ENCODE measurements at regions not wholly inside any gene's neighbourhood (a gene's known extent, or its start where the extent isn't known, plus 50 kb on each side); places are given as distances from the start of the nearest gene placed in this dataset.
A peak's percentile ranks its signal among the peaks of the same experiment; 100 is the strongest.

GRCh38 chr5:6266671-6267197, 111.6 kb downstream of the MED10 start:
- no peak for TF ChIP-seq CTCF (IDR thresholded peaks at IDR 0.05)
- DNase-seq (no peak), ATAC-seq (no peak)
- H3K27me3 Mint-ChIP-seq = peaks cover 3% of the 10 kb centered on the region
- H3K4me3 Mint-ChIP-seq = no peak overlapping the region
- H3K9me3 Mint-ChIP-seq = no peaks in the 10 kb centered on the region
- ChIA-PET POLR2A (no interaction called here), CTCF (no interaction called here)
- H3K4me1 Mint-ChIP-seq (ENCODE audit: low read depth) = peaks cover 7% of the 10 kb centered on the region
- no peaks in the 10 kb centered on the region for H3K36me3 Mint-ChIP-seq (ENCODE audit: low read depth)
- intact Hi-C loops (cut with micrococcal nuclease) = no loop called here
- H3K27ac Mint-ChIP-seq = no peak overlapping the region

DNA sequence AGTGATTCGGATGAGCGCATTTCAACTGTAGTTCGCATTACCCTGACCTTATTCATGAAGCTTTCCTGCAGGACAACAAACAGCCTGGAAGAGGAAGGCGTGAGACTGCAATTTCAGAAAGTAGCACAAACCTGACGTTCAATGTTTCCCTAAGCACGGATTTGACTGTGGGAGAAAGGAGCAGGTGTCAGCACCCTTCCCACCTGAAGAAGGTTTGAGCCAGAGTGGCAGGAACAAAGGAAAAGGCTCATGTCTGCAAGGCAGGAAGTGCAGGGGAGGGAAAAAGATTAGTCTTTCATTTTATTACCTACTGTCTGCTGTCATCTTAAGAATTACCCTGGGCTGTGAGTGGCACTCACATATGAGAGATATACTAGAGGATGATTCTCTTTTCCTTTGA, 114.0 kb downstream of the MED10 start:
- TF ChIP-seq CTCF (IDR thresholded peaks at IDR 0.05) = no peak
- no peaks in the 10 kb centered on the region for H3K36me3 Mint-ChIP-seq (ENCODE audit: low read depth)
- CTCF ChIA-PET = interaction anchor here (1.1 kb wide), 1 partner anchor 9 kb away, joined by 3 read pairs; no protein-coding TSS in a partner anchor
- H3K27ac Mint-ChIP-seq = no peak overlapping the region
- no peaks in the 10 kb centered on the region for H3K9me3 Mint-ChIP-seq
- intact Hi-C loops (cut with micrococcal nuclease) = no loop called here
- H3K4me3 Mint-ChIP-seq = no peak overlapping the region
- POLR2A ChIA-PET = no interaction called here
- peaks cover 10% of the 10 kb centered on the region for H3K4me1 Mint-ChIP-seq (ENCODE audit: low read depth)
- peaks cover 3% of the 10 kb centered on the region for H3K27me3 Mint-ChIP-seq
- ATAC-seq = no peak
- no peak for DNase-seq

- intact Hi-C loops (cut with micrococcal nuclease) = no loop called here
- peaks cover 7% of the 10 kb centered on the region for H3K27me3 Mint-ChIP-seq
- no peaks in the 10 kb centered on the region for H3K9me3 Mint-ChIP-seq
- no peak for TF ChIP-seq CTCF (IDR thresholded peaks at IDR 0.05)
- ChIA-PET POLR2A (interaction anchor here (1.3 kb wide), 1 partner anchor 13 kb away, joined by 3 read pairs; no protein-coding TSS in a partner anchor), CTCF (interaction anchor here (0.7 kb wide), 1 partner anchor 11 kb away, joined by 3 read pairs; no protein-coding TSS in a partner anchor)
- no peak overlapping the region for H3K4me3 Mint-ChIP-seq
- peak; percentile 37 for ATAC-seq
- H3K27ac Mint-ChIP-seq = no peak overlapping the region
- H3K36me3 Mint-ChIP-seq (ENCODE audit: low read depth) = no peaks in the 10 kb centered on the region
- DNase-seq = no peak
- peaks cover 10% of the 10 kb centered on the region for H3K4me1 Mint-ChIP-seq (ENCODE audit: low read depth)
Observed at GRCh38 chr5:6262651-6263363, 115.5 kb downstream of the MED10 start.

- intact Hi-C loops (cut with micrococcal nuclease) = no loop called here
- Mint-ChIP-seq H3K4me3 (no peak overlapping the region), H3K27me3 (peaks cover 5% of the 10 kb centered on the region), H3K4me1 (ENCODE audit: low read depth) (peaks cover 10% of the 10 kb centered on the region), H3K27ac (peak overlapping the region; percentile 69), H3K9me3 (no peaks in the 10 kb centered on the region), H3K36me3 (ENCODE audit: low read depth) (no peaks in the 10 kb centered on the region)
- ChIA-PET POLR2A (interaction anchor here (1.3 kb wide), 1 partner anchor 14 kb away, joined by 3 read pairs; no protein-coding TSS in a partner anchor), CTCF (no interaction called here)
- TF ChIP-seq CTCF (IDR thresholded peaks at IDR 0.05) = no peak
- DNase-seq (peak; percentile 40), ATAC-seq (peak; percentile 77)
Observed at GRCh38 chr5:6261668-6262067, 116.7 kb downstream of the MED10 start.

DNA sequence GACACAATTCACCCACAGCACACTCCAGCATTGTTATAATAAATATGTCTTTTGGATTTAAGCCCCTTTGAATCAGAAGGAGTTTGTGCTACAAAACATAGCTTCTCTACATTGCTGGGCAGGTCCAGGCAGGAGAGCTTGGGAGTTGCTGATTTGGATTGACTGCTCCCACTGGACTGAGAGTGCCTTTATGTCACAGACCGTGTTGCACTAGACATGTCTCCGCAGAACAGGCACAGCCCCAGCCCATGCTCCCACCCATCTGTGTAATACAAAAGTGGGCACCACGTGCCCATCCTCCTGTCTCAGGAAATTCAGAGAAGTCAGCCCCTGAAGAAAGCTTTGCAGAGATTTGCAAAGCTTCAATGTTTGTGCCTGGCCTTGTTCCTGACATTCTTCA, 117.1 kb downstream of the MED10 start:
- Mint-ChIP-seq H3K9me3 (no peaks in the 10 kb centered on the region), H3K4me1 (ENCODE audit: low read depth) (peaks cover 10% of the 10 kb centered on the region), H3K36me3 (ENCODE audit: low read depth) (no peaks in the 10 kb centered on the region), H3K27me3 (peaks cover 5% of the 10 kb centered on the region), H3K4me3 (no peak overlapping the region), H3K27ac (no peak overlapping the region)
- intact Hi-C loops (cut with micrococcal nuclease) = no loop called here
- no peak for TF ChIP-seq CTCF (IDR thresholded peaks at IDR 0.05)
- DNase-seq = no peak
- ChIA-PET POLR2A (interaction anchor here (1.3 kb wide), 1 partner anchor 14 kb away, joined by 3 read pairs; no protein-coding TSS in a partner anchor), CTCF (no interaction called here)
- ATAC-seq = peak; percentile 31

All from activated CD8-positive, alpha-beta T cell treated with anti-CD3 and anti-CD28 coated beads for 36 hours (primary cell).